GM18499 (cell line): ENCODE measurements at regions not wholly inside any gene's neighbourhood (a gene's known extent, or its start where the extent isn't known, plus 50 kb on each side); places are given as distances from the start of the nearest gene placed in this dataset.

ENCODE experiments used
- ATAC-seq: cut with Tn5 transposase; IDR thresholded peaks from one replicate; pipeline ENCODE4 v1.9.1; 2021; ENCODE audit warnings: moderate number of reproducible peaks; ENCODE audit not compliant: insufficient read depth, unreplicated experiment

GRCh38 chr2:104563398-104563996 is 290.4 kb upstream of the POU3F3 start:
- ATAC-seq = no peak

- ATAC-seq = no peak
These were observed 285.7 kb upstream of the POU3F3 start for GRCh38 chr2:104568247-104568646.

- ATAC-seq = no peak
These were observed 283.7 kb upstream of the POU3F3 start for GRCh38 chr2:104570259-104570658.

GRCh38 chr2:104572834-104573233 is 281.1 kb upstream of the POU3F3 start:
- no peak for ATAC-seq

- no peak for ATAC-seq
These were observed 279.5 kb upstream of the POU3F3 start for GRCh38 chr2:104574367-104574766.

GRCh38 chr2:104577143-104577542 is 276.8 kb upstream of the POU3F3 start:
- ATAC-seq = no peak

- ATAC-seq = no peak
These were observed 271.4 kb upstream of the POU3F3 start for GRCh38 chr2:104582471-104582870.

- ATAC-seq = no peak
These were observed 270.1 kb upstream of the POU3F3 start for GRCh38 chr2:104583811-104584210.

- no peak for ATAC-seq
These were observed 269.5 kb upstream of the POU3F3 start for GRCh38 chr2:104584393-104584792.

GRCh38 chr2:104595576-104595975 is 258.3 kb upstream of the POU3F3 start:
- ATAC-seq = no peak

GRCh38 chr2:104597942-104598341 is 256.0 kb upstream of the POU3F3 start:
- ATAC-seq = no peak

GRCh38 chr2:104598636-104599035 is 255.3 kb upstream of the POU3F3 start:
- ATAC-seq = no peak

- no peak for ATAC-seq
These were observed 254.0 kb upstream of the POU3F3 start for GRCh38 chr2:104599787-104600510.

- no peak for ATAC-seq
These were observed 247.9 kb upstream of the POU3F3 start for GRCh38 chr2:104606056-104606455.

GRCh38 chr2:104616856-104617255 is 237.1 kb upstream of the POU3F3 start:
- ATAC-seq = no peak

GRCh38 chr2:104620801-104621200 is 233.1 kb upstream of the POU3F3 start:
- no peak for ATAC-seq

GRCh38 chr2:104635608-104636007 is 218.3 kb upstream of the POU3F3 start:
- no peak for ATAC-seq

GRCh38 chr2:104638190-104638858 is 215.6 kb upstream of the POU3F3 start:
- ATAC-seq = no peak

- no peak for ATAC-seq
These were observed 215.1 kb upstream of the POU3F3 start for GRCh38 chr2:104638859-104639202.

GRCh38 chr2:104641786-104642185 is 212.1 kb upstream of the POU3F3 start:
- ATAC-seq = no peak

- ATAC-seq = no peak
These were observed 205.5 kb upstream of the POU3F3 start for GRCh38 chr2:104648376-104648775.

- no peak for ATAC-seq
These were observed 204.0 kb upstream of the POU3F3 start for GRCh38 chr2:104649866-104650265.
